ENCODE measurements at regions not wholly inside any gene's neighbourhood (a gene's known extent, or its start where the extent isn't known, plus 50 kb on each side); places are given as distances from the start of the nearest gene placed in this dataset.

GRCh38 chr5:116674881-116675625 is 100.4 kb upstream of the SEMA6A start:
- peak; percentile 58 for DNase-seq

DNA sequence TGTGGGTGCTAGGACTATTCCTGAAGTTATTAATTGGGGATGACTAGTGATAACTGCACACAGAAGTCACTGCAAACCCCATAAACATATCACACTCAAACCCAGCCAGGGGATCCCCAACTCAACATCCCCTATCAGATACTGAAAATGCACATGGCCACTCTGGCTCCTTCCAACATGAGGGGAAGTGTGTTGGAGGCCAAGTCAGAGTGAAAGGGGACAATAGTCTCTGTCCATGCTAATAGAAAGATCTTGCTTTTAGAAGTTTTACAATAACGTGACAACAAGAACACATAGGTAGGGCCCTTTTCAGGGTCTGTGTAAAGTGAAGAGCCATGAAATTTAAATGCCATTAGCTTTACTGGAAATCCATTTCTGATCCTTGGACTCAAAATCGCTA is 98.8 kb upstream of the SEMA6A start:
- DNase-seq, result no peak

GRCh38 chr5:116672203-116672602 is 97.6 kb upstream of the SEMA6A start:
- DNase-seq, result no peak

GRCh38 chr5:116671211-116671736 is 96.7 kb upstream of the SEMA6A start:
- DNase-seq, result no peak

GRCh38 chr5:116669261-116670031 is 94.8 kb upstream of the SEMA6A start:
- DNase-seq, result peak; percentile 40

- DNase-seq, result no peak
These were observed 93.8 kb upstream of the SEMA6A start for GRCh38 chr5:116668390-116668789.

DNA sequence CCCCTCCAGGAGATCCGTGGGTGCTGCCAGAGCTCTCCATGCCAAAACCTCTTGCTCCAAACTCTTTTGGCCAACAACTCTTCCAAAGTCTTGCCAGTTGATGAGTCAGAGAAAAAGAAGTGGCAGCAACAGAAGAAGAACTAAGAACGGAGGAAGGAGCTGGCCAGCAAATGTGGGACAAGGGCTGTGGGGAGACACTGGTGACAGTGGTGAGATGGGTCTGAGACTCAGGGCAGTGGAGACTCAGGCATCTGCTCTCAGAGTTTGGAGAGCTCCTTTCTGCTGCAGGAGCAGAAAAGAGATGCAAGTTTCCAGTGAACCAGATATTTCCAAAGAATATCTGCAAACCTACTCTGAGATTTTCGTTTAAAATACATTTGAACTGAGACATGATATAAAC is 92.3 kb upstream of the SEMA6A start:
- no peak for DNase-seq

- no peak for DNase-seq
These were observed 90.4 kb upstream of the SEMA6A start for GRCh38 chr5:116664988-116665387.

DNA sequence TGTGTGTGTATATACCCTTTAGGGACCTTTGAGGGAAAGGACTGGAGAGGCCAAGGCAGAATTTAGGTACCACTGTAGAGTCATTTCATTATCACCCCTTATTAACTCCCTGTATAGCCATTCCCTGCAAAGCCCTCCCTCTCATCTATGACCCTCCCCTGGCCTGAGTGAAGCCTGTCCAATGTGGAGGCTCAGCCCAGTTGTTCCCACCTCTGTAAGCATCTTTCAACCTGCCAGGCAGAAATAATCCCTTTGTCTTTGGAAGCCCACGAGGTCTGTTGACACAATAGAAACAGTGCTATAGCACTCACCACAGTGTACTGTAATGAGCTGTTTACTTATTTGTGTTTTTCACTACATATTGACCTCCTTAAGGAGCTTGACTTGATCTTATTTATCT is 88.5 kb upstream of the SEMA6A start:
- DNase-seq, result no peak

- DNase-seq, result no peak
These were observed 86.8 kb upstream of the SEMA6A start for GRCh38 chr5:116661419-116661818.

- DNase-seq, result no peak
These were observed 86.3 kb upstream of the SEMA6A start for GRCh38 chr5:116660929-116661328.

DNA sequence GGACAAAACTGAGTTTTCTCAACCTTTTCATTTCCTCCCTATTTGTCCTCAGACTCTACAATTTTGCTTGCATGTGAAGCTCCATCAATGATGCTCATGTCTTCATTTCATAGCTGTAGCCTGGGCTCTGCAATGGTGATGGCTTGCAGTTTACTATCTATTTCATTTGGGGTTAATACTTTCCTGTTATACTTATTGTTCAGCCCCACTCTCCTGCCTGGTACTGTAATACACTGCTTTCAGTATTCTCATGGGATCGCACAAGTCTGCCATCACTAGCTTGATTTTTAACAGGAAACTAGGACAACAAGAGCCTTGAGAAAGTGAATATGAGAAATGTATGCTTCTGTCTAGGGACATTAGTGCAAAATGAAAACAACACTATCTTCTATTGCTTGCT is 84.2 kb upstream of the SEMA6A start:
- no peak for DNase-seq

- DNase-seq, result no peak
These were observed 83.5 kb upstream of the SEMA6A start for GRCh38 chr5:116658141-116658540.

DNA sequence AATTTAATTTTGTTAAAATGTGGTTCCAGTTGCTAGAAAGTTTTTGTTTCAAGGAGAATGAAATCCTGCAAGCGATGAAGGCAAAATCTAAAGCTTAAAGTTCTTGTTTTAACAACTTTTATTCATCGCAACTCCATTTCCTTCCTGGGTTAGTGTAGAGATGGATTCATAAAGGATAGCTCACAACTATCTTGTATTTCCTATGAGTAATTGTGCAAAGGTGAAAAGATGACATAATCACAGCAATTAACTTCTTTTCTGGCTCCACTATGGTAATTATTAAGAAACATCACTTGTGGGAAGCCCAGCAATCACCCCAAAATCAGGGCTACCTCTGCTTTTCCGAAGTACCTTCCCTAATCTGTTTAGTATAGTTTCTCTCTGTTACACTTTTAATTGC is 80.8 kb upstream of the SEMA6A start:
- no peak for DNase-seq

GRCh38 chr5:116654925-116655324 is 80.3 kb upstream of the SEMA6A start:
- DNase-seq, result no peak

- peak; percentile 72 for DNase-seq
These were observed 78.3 kb upstream of the SEMA6A start for GRCh38 chr5:116652903-116653302.

- peak; percentile 95 for DNase-seq
These were observed 77.6 kb upstream of the SEMA6A start for GRCh38 chr5:116652196-116652729.

GRCh38 chr5:116651653-116652052 is 77.0 kb upstream of the SEMA6A start:
- no peak for DNase-seq

- no peak for DNase-seq
These were observed 76.3 kb upstream of the SEMA6A start for GRCh38 chr5:116650964-116651363.

DNA sequence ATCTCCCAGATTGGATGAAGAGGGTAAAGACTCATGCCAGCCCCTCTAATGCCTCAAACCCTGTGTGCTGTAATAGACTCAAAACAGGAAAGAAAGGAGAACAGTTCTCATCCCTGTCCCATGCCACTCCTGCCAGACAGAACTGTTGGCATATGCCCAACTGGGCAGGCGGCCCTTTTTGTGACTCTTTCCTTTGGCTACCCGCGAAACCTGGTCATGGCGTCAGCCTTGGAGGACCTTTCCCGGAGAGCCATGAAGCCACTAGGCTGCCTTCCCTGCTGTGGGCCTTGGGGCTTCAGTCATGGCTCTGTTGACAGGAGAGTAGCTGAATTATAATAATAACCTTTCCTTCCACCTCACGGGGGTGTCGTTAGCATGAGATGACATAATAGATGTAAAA is 75.9 kb upstream of the SEMA6A start:
- no peak for DNase-seq

GRCh38 chr5:116646611-116647289 is 72.1 kb upstream of the SEMA6A start:
- DNase-seq, result no peak

DNA sequence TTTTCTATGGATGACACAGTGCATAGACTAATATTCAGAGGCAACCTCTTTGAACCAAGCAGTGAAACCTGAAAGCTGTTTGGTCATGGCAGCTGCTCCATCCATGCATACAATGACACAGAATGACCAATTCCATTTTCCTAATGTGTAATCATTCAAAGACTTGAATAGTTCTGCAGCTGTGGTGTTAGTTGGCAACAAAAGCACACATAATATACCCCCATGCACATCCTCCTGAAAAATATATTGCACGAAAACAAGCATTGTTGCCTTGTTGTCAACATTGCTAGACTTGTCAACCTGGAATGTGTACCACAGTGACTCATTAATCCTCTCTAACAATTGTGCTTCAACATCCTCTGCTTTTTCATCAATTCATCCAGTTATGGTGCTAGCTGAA is 71.0 kb upstream of the SEMA6A start:
- no peak for DNase-seq

DNA sequence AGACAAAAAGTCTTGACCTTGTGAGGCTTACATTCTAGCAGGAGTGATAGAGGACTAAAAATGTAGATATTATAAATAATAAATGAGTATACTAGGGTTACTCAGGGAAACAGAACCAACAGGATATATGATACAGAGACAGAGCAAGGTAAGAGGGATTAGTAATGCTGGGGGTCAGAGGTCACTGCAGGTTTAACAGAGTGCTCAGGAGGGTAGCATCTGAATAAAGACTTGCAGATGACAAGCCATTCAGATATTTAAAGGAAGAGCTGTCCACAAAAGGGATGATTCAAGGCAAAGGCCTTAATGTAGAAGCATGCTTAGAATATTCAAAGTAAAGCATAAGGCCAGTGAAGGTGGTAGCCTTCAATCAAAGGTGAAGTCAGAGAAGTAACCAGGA is 65.6 kb upstream of the SEMA6A start:
- DNase-seq, result no peak

All from tongue (tissue), 1 donor.